K562 (cell line): ENCODE measurements at regions not wholly inside any gene's neighbourhood (a gene's known extent, or its start where the extent isn't known, plus 50 kb on each side); places are given as distances from the start of the nearest gene placed in this dataset.

Source experiments
- ATAC-seq: fragments of 200-7000 bp; cut with Tn5 transposase; 3 replicates; pipeline ENCODE4 v1.9.1; 2020; ENCODE audit warnings: moderate library complexity
- BruUV-seq: library from RNA; stranded (reverse); fragments of 400-500 nt; replicated peaks from 2 replicates; lab custom pipeline; 2021; lab: Mats Ljungman, UMichigan
- CTCF ChIA-PET: fragments of 300-600 bp; formaldehyde crosslinking; extraction: SDS; loops from one replicate; lab custom pipeline; 2021; ENCODE audit warnings: low intra/inter-chr PET ratio; lab: Yijun Ruan, JAX
- POLR2A ChIA-PET: fragments of 300-600, 350-650 bp; sonication (Branson Sonifier 250); formaldehyde crosslinking; extraction: SDS; loops from one replicate; lab custom pipeline; 2021; ENCODE audit warnings: antibody characterized with exemption, inconsistent platforms; lab: Yijun Ruan, JAX
- DNase-seq, 4 experiments: peaks; one replicate each; pipeline versions ENCODE4 v3.0.0 to v3.0.0-alpha.2; 2011 to 2018; ENCODE audit warnings: low spot score in 3 of 4, mixed read lengths in 3 of 4; ENCODE audit errors: extremely low read depth in 1 of 4
- FAIRE-seq: peaks from 2 replicates; lab custom pipeline; 2011; peaks lifted over from hg19 to GRCh38; lab: Jason Lieb, UNC
- H2AFZ ChIP-seq: 2 replicates; pipeline ENCODE4 v1.6.0; 2011; ENCODE audit warnings: low read depth, low read length, control low read depth, inconsistent platforms
- H3K27ac ChIP-seq: fragments of 200-600 bp; 3 replicates; pipeline ENCODE4 v1.8.0; 2011; ENCODE audit warnings: low read depth, mild to moderate bottlenecking, control low read depth, inconsistent platforms, low read length, moderate library complexity, mixed read lengths; ENCODE audit errors: extremely low read depth
- H3K27me3 ChIP-seq, 2 experiments: fragments of 300-600 bp in 1 of 2; 2 replicates in 1 of 2; 3 replicates in 1 of 2; pipeline versions ENCODE4 v1.6.0 to v1.8.0; 2011; ENCODE audit warnings: inconsistent platforms in 2 of 2, low read length in 2 of 2, mild to moderate bottlenecking in 1 of 2, mixed read lengths in 1 of 2, moderate library complexity in 1 of 2; ENCODE audit not compliant: control insufficient read depth in 2 of 2, insufficient read depth in 2 of 2
- H3K36me3 ChIP-seq: fragments of 300-600 bp; 3 replicates; pipeline ENCODE4 v1.8.0; 2011; ENCODE audit warnings: mild to moderate bottlenecking, low read length, inconsistent platforms; ENCODE audit not compliant: control insufficient read depth, insufficient read depth
- H3K4me1 ChIP-seq, 2 experiments: fragments of 200-600 bp in 1 of 2; replicated peaks in 1 of 2; 2 replicates in 1 of 2; 3 replicates in 1 of 2; pipeline versions ENCODE4 v1.5.1 to v1.8.0; 2011; ENCODE audit warnings: inconsistent platforms in 2 of 2, low read length in 2 of 2, mild to moderate bottlenecking in 1 of 2, mixed read lengths in 1 of 2, moderate library complexity in 1 of 2; ENCODE audit not compliant: control insufficient read depth in 2 of 2, insufficient read depth in 2 of 2
- H3K4me2 ChIP-seq: 2 replicates; pipeline ENCODE4 v1.6.1; 2011; ENCODE audit warnings: low read length, control low read depth, inconsistent platforms, mixed read lengths; ENCODE audit not compliant: insufficient read depth
- H3K4me3 ChIP-seq: fragments of 200-600 bp; sonication (generic), shearing (Covaris generic); 2 replicates; pipeline ENCODE4 v1.5.1; 2016; ENCODE audit warnings: control low read depth, inconsistent platforms
- H3K79me2 ChIP-seq: fragments of 200-600 bp; 3 replicates; pipeline ENCODE4 v1.8.0; 2011; ENCODE audit warnings: low read length, inconsistent platforms; ENCODE audit not compliant: control insufficient read depth, insufficient read depth
- H3K9ac ChIP-seq, 2 experiments: 2 replicates each; pipeline versions ENCODE4 v1.6.0 to v1.6.1; 2011; ENCODE audit warnings: low read depth in 2 of 2, low read length in 2 of 2, control low read depth in 1 of 2, inconsistent platforms in 1 of 2, mild to moderate bottlenecking in 1 of 2, mixed read lengths in 1 of 2; ENCODE audit not compliant: insufficient read depth in 1 of 2
- H3K9me1 ChIP-seq: one replicate; pipeline ENCODE4 v1.6.0; 2011; ENCODE audit warnings: inconsistent platforms, mild to moderate bottlenecking, low read length, moderate library complexity; ENCODE audit not compliant: control insufficient read depth, insufficient read depth
- H3K9me3 ChIP-seq: replicated peaks from 2 replicates; pipeline ENCODE4 v1.5.1; 2011; ENCODE audit warnings: low read depth, low read length, inconsistent platforms; ENCODE audit not compliant: control insufficient read depth, insufficient read depth
- H4K20me1 ChIP-seq: replicated peaks from 2 replicates; pipeline ENCODE4 v1.6.1; 2011; ENCODE audit warnings: low read length, inconsistent platforms, mixed read lengths; ENCODE audit not compliant: control insufficient read depth, insufficient read depth
- CBX2 ChIP-seq: fragments of 200-600 bp; sonication (generic); IDR thresholded peaks from one replicate; pipeline ENCODE4 v1.6.1; 2012; ENCODE audit warnings: mild to moderate bottlenecking, low read length, inconsistent platforms; ENCODE audit not compliant: insufficient read depth, poor library complexity, severe bottlenecking
- GTF2F1 ChIP-seq: IDR thresholded peaks from 2 replicates; pipeline ENCODE4 v1.6.1; 2011; ENCODE audit warnings: low read depth, low read length, improper control_type of control experiment
- JUND ChIP-seq, 2 experiments: IDR thresholded peaks; 2 replicates in 1 of 2; 3 replicates in 1 of 2; pipeline ENCODE4 v1.6.1; 2011; ENCODE audit warnings: borderline replicate concordance in 2 of 2, low read depth in 2 of 2, low read length in 2 of 2, improper control_type of control experiment in 1 of 2, missing biosample characterization in 1 of 2, missing genetic modification characterization in 1 of 2, missing genetic modification reagents in 1 of 2
- KAT7 ChIP-seq: sonication (generic); formaldehyde crosslinking; IDR thresholded peaks from 2 replicates; pipeline ENCODE4 v1.8.0; 2022; ENCODE audit warnings: missing genetic modification reagents, mild to moderate bottlenecking, borderline replicate concordance
- MECOM ChIP-seq: fragments of 250-450 bp; sonication (Bioruptor Pico); IDR thresholded peaks from 2 replicates; pipeline ENCODE4 v1.8.0; 2022; ENCODE audit warnings: inconsistent platforms
- RBM25 ChIP-seq: fragments of 200-400 bp; formaldehyde crosslinking; IDR thresholded peaks from 2 replicates; pipeline ENCODE4 v1.6.1; 2018; ENCODE audit warnings: low read length, low read depth, moderate library complexity; ENCODE audit not compliant: severe bottlenecking
- SMARCA5 ChIP-seq: fragments of 450-650 bp; IDR thresholded peaks from 2 replicates; pipeline ENCODE4 v1.6.1; 2016
- ZC3H8 ChIP-seq: fragments of 450-650 bp; IDR thresholded peaks from 2 replicates; pipeline ENCODE4 v1.6.1; 2017
- ZNF212 ChIP-seq: fragments of 450-650 bp; formaldehyde crosslinking; IDR thresholded peaks from 2 replicates; pipeline ENCODE4 v1.4.0; 2020; ENCODE audit warnings: mild to moderate bottlenecking
- ZNF282 ChIP-seq: sonication (generic); formaldehyde crosslinking; IDR thresholded peaks from 2 replicates; pipeline ENCODE4 v1.8.1; 2023; ENCODE audit warnings: missing genetic modification reagents
- WGBS: fragments of 100-300 bp; shearing (Covaris generic); methylation state at CpG from one replicate; pipeline ENCODE4 v1.1.6; 2016; ENCODE audit warnings: low coverage, mixed read lengths; ENCODE audit not compliant: insufficient coverage; ENCODE audit errors: missing lambda C conversion rate; 5-methylcytosine and 5-hydroxymethylcytosine counted together
- in situ Hi-C: fragments of 300-500 bp; cut with MboI; formaldehyde crosslinking; loops from 4 replicates; pipeline ENCODE4 v1.15.0; 2018; ENCODE audit warnings: inconsistent platforms, mixed read lengths
- intact Hi-C: fragments of 100-400 bp; cut with micrococcal nuclease; formaldehyde crosslinking; loops from 2 replicates; pipeline ENCODE4 v1.14.2; 2022
- TF ChIP-seq, protein P1 (sequence below): IDR thresholded peaks from 2 replicates; pipeline ENCODE4 v1.6.1; 2011; ENCODE audit warnings: borderline replicate concordance, low read depth, mild to moderate bottlenecking, moderate library complexity, low read length; ENCODE audit not compliant: insufficient read depth, poor library complexity, severe bottlenecking
- TF ChIP-seq, protein P2 (sequence below): fragments of 450-650 bp; IDR thresholded peaks from 2 replicates; pipeline ENCODE4 v1.6.1; 2016; ENCODE audit warnings: missing biosample characterization, missing genetic modification characterization
- TF ChIP-seq, protein P3 (sequence below), 2 experiments: fragments of 450-650 bp in 1 of 2; IDR thresholded peaks; 2 replicates each; pipeline ENCODE4 v1.6.1; 2011 to 2017; ENCODE audit warnings: low read depth in 2 of 2, antibody characterized with exemption in 1 of 2, borderline replicate concordance in 1 of 2, low read length in 1 of 2, mild to moderate bottlenecking in 1 of 2, mixed read lengths in 1 of 2; ENCODE audit not compliant: control insufficient read depth in 1 of 2

DNA sequence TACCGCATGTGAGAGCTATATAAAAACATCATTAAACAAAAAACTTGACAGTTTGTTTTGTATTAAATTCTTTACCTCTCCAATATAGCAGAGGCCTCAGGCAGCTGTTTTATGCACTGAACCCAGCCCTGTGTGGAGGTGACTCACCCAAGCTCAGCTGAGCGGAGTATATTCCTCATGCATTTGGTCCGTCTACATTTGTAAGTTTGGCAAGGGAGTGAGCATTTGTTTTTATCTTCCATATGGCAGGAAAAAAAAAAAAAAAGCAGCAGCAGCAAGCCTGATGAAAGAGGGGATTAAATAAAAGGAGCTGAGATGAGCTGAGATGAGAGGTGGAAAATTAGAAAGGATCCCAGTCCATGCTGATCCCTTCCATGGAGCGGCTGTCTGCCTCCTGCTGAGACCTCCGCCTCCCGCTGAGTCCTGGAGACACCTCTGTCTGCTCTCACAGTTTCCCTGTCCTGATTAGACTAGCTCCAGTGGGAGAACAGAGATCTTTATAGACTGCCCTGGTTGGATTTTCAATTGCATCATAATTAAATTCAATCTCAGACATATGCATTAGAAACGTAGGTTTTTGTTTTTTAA lies 112.0 kb upstream of the CTNND2 start (continued):
- TF ChIP-seq, protein P1, sequence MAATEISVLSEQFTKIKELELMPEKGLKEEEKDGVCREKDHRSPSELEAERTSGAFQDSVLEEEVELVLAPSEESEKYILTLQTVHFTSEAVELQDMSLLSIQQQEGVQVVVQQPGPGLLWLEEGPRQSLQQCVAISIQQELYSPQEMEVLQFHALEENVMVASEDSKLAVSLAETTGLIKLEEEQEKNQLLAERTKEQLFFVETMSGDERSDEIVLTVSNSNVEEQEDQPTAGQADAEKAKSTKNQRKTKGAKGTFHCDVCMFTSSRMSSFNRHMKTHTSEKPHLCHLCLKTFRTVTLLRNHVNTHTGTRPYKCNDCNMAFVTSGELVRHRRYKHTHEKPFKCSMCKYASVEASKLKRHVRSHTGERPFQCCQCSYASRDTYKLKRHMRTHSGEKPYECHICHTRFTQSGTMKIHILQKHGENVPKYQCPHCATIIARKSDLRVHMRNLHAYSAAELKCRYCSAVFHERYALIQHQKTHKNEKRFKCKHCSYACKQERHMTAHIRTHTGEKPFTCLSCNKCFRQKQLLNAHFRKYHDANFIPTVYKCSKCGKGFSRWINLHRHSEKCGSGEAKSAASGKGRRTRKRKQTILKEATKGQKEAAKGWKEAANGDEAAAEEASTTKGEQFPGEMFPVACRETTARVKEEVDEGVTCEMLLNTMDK = no peak

DNA sequence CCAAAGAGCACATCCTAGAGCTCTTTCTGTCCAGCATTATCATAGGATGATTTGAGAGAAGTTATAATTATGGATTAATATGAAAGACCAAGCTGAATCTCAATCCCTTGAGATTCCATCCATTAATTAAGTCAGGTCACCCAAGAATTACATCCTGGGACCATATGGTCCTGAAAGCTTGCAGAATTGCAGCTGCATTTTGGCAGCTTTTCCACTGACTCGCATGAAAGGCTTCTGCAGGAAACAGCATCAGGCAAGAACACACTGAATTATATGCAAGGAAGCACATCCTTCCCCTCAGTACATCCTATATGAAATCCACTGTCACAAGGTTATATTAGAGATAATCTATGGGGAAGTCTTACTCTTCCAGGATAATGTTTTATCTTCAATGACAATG lies 109.1 kb upstream of the CTNND2 start:
- intact Hi-C loops = no loop called here
- H3K27ac ChIP-seq = no peak overlapping the region
- ChIA-PET CTCF (no interaction called here), POLR2A (no interaction called here)
- 0% methylated on average over 1 of the region's 1 CpG for WGBS
- no peak overlapping the region for H3K4me2 ChIP-seq
- no peak for FAIRE-seq
- H3K4me1 ChIP-seq = no peaks in the 10 kb centered on the region
- no peak overlapping the region for H3K9ac ChIP-seq
- no peaks in the 10 kb centered on the region for H3K9me1 ChIP-seq
- H3K36me3 ChIP-seq = no peaks in the 10 kb centered on the region
- ATAC-seq = no peak
- no peaks in the 10 kb centered on the region for H3K79me2 ChIP-seq
- in situ Hi-C loops = no loop called here
- no peak for DNase-seq
- no TSS peak for BruUV-seq
- TF ChIP-seq ZNF212 (no peak), SMARCA5 (no peak), KAT7 (CRISPR knock-in tag) (no peak), JUND (IDR thresholded peaks at IDR 0.05; ENCODE audit: borderline replicate concordance, low read depth, low read length) (no peak), JUND (tag; IDR thresholded peaks at IDR 0.05; ENCODE audit: borderline replicate concordance, low read depth, low read length) (no peak), CBX2 (no peak), ZC3H8 (no peak), GTF2F1 (no peak), ZNF282 (CRISPR knock-in tag) (no peak), RBM25 (no peak), MECOM (no peak)
- TF ChIP-seq, protein P2, sequence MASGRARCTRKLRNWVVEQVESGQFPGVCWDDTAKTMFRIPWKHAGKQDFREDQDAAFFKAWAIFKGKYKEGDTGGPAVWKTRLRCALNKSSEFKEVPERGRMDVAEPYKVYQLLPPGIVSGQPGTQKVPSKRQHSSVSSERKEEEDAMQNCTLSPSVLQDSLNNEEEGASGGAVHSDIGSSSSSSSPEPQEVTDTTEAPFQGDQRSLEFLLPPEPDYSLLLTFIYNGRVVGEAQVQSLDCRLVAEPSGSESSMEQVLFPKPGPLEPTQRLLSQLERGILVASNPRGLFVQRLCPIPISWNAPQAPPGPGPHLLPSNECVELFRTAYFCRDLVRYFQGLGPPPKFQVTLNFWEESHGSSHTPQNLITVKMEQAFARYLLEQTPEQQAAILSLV (tag) = no peak
- TF ChIP-seq, protein P3, sequence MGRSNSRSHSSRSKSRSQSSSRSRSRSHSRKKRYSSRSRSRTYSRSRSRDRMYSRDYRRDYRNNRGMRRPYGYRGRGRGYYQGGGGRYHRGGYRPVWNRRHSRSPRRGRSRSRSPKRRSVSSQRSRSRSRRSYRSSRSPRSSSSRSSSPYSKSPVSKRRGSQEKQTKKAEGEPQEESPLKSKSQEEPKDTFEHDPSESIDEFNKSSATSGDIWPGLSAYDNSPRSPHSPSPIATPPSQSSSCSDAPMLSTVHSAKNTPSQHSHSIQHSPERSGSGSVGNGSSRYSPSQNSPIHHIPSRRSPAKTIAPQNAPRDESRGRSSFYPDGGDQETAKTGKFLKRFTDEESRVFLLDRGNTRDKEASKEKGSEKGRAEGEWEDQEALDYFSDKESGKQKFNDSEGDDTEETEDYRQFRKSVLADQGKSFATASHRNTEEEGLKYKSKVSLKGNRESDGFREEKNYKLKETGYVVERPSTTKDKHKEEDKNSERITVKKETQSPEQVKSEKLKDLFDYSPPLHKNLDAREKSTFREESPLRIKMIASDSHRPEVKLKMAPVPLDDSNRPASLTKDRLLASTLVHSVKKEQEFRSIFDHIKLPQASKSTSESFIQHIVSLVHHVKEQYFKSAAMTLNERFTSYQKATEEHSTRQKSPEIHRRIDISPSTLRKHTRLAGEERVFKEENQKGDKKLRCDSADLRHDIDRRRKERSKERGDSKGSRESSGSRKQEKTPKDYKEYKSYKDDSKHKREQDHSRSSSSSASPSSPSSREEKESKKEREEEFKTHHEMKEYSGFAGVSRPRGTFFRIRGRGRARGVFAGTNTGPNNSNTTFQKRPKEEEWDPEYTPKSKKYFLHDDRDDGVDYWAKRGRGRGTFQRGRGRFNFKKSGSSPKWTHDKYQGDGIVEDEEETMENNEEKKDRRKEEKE (IDR thresholded peaks at IDR 0.05; ENCODE audit: borderline replicate concordance in 1 of 2, control insufficient read depth in 1 of 2, low read depth in 2 of 2, low read length in 1 of 2) = no peak
- H3K27me3 ChIP-seq = no peaks in the 10 kb centered on the region
- H4K20me1 ChIP-seq = no peaks in the 10 kb centered on the region
- H3K4me3 ChIP-seq = no peak overlapping the region
- H2AFZ ChIP-seq = no peak overlapping the region
- H3K9me3 ChIP-seq = no peaks in the 10 kb centered on the region; the same call in 1 of the 2 replicates
